Suppressor macrophage treated with lipopolysaccharide for 1 hour (primary cell): ENCODE measurements at regions not wholly inside any gene's neighbourhood (a gene's known extent, or its start where the extent isn't known, plus 50 kb on each side); places are given as distances from the start of the nearest gene placed in this dataset.
"Not testable (repeated sequence)": the region's sequence is repeated elsewhere in the genome, so short reads cannot be mapped to it uniquely, and the experiment has no call there.

Experiments used
- DNase-seq, 3 donors: peaks; one replicate each; pipeline ENCODE4 v3.0.0-alpha.2; 2020 to 2022

DNA sequence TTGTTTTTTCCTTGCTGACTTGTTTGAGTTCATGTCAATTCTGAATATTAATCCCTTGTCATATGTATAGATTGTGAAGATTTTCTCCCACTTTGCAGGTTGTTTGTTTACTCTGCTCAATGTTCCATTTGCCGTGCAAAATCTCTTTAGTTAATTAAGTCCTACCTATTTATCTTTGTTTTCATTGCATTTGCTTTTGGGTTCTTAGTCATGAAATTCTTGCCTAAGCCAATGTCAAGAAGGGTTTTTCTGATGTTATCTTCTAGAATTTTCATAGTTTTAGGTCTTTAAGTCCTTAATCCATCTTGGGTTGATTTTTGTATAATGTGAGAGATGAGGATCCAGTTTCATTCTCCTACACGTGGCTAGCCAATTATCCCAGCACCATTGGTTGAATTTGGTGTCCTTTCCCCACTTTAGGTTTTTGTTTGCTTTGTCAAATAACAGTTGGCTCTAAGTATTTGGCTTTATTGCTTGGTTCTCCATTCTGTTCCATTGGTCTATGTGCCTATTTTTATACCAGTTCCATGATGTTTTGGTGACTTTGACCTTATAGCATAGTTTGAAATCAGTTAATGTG, 163.1 kb upstream of the PGR start:
- no peak for DNase-seq

DNA sequence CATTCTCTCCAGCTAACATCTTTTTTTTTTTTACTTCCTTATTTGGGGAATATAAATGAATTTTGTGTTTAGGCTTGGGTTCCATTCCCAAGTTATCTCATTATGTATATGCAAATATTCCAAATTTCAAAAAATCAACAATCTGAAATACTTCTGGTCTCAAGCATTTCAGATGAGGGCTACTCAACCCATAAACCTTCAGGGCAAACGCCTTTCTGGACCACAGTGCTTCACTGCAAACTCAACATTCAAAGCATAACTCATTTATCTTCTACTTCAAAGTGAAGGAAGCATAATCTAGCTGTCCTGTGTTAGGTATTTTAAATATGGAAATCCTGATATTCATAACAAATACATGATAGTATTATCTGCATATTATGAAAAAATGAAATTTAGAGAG, 161.7 kb upstream of the PGR start:
- DNase-seq, result no peak

DNA sequence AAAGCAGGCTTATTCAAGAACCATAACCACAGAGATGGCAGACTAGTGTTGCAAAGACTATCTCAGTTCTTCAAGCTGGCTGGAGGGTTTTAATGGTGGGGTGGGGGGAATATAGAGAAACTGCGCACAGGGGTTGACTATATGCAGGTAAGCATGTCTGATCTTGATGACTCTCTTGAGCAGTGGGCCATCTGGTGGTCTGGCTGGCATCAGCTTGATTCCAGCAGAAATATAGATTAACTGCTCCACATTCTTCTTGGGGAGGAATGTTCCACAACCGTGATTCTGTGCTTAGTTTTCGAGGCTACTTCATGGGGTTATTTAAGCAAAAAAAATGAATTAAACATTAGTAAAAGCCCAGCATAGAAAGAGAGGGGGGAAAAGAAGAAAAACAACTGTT, 158.8 kb upstream of the PGR start:
- DNase-seq, result no peak

DNA sequence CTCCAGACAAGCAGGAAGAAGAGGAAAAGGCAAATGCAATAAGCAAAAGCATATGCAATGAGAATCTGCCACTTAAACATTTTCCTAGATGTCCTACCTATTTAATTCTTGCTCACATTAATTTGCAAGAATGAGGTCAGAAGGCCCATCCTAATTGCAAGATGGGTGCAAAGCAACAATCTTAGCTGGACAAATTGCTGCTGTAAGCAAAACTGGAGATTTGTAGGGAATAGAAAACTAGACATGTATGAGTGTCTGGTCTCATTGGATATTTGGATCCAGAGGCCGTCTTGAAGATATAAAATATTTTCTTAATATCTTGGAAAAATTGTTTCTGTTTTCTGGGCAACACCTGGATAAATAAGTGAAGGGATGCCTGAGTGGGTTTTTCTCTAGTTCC, 150.1 kb upstream of the PGR start:
- no peak for DNase-seq

DNA sequence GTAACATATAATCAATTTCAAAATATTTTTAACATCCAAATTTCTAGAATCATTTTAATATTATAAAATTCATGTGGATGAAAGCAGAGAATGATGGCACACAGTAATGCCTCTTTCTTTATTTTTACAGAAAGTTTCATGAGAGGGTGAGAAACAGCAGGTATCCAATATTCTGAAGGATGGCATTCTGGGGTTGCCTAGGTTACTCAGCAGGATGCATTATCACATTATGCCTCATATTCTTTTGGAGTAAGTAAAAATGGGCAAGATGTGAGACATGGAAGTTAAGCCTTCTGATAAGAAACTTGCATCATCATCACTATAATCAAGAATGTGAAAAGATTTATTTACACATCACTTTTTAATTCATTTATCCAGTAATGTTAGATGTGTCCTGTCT, 148.7 kb upstream of the PGR start:
- no peak for DNase-seq

DNA sequence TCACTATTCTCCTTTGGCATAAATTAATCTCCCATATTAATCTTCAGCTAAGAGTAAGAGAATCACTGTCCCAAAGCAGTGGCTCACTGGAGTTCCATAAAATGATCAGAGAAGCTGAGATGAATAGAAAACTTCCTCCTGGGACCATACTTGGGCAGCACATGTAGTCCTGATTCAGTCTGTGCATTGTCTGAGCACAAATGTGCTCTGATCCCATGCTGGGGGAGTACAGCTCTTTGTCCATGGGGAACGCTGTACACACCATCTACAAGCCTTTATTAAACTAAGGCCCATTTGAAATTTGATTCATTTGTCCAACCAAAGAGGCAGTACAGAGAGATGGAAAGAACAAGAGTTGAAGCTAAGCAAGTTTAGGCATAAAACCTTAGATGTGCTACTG, 147.4 kb upstream of the PGR start:
- DNase-seq, result no peak

DNA sequence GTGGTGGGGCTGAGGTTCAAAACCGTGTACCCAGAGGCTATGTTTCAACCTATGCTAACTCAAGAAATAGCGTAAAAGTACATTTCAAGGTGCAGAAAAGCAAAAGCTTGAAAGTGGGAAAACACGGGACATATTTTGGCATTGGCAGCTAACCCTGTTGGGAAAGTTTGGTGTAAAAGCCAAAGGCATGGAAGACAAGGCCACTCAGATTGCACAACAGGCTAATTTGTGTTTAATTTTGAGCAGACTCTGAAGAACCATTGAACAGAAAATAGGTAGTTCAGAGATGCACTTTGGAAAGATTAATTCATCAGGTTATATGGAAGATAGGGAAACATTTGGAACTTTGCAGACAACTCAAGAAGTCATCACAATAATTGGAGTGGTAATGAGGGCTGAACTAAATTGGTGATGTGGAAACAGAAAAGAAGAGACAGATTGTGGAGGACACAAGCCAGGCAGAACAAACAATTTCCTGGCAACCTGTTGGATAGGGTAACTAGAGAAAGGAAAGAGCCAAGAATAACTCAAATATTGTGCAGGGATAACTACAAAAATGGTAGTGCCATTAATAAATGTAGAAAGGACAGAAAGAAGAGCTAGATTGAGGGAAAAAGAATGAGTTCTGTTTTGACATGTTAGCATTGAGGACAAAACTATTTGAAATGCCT, 140.5 kb upstream of the PGR start:
- no peak for DNase-seq

DNA sequence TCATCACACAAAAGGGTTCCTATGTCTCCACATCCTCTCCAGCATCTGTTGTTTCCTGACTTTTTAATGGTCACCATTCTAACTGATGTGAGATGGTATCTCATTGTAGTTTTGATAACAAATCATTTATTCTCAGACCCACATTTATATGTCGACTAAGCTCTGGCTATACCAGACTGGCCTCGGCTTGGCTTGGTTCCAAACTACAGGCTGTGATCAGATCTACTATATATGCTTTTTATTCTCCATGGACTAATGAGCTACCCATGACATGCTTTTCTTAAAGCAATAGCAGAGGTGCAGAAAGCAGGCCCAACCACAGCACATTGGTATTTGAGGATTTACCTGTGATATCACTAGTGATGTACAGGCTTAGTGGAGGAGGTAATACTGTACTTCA, 139.8 kb upstream of the PGR start:
- no peak for DNase-seq

DNA sequence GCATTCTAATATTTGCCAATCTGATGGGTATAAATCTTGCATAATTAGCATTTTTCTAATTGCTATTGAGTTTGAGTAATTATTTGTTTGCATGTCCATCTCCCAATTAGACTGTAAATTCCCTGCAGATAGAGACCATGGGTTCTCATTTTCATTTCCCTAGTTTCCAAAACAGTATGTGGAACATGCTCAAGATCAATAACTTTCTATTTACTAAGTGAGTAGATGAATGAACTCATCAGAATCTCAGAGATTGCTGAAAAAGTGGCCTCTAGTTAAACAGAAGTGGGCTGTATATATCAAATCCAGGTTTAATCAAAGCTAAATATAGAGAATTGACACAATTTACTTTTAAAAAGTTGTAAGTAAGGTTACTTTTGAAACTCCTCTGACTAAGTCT, 138.0 kb upstream of the PGR start:
- no peak for DNase-seq

DNA sequence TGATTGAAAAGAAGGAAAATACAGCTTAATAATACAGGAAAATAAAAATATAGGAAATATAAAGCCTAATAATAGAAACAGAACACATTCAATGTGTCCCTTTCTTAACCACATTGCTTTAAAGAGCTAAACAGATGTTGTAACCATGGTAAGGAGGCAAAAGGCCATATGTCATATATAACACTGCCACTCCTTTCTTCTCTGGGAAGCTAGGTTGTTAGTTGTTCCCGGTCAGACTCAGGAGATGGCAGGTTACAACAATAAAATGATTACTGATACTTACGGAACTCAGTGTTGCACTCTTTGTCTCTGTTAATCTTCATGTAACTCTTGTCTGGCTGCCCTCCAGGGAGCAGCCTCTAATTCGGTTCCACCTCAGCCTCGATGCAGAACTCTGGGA, 134.7 kb upstream of the PGR start:
- DNase-seq, result no peak

DNA sequence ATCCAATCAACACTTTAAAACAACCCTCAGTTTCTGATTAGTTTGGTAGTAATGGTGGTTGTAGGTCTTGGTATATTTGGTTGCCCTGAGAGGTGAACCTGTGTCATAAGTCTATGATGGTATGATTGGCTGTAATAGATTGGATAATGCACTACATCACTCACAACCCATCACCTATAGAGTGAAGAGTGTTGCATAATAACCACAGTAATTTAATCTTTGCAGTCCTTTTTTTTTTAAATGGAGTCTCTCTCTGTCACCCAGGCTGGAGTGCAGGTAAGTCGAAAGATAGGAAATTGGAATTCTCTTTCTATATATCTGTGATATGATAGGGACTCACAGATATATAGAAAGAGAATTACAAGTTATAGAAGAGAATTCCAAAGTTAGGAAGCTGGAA, 133.4 kb upstream of the PGR start:
- DNase-seq, result no peak

DNA sequence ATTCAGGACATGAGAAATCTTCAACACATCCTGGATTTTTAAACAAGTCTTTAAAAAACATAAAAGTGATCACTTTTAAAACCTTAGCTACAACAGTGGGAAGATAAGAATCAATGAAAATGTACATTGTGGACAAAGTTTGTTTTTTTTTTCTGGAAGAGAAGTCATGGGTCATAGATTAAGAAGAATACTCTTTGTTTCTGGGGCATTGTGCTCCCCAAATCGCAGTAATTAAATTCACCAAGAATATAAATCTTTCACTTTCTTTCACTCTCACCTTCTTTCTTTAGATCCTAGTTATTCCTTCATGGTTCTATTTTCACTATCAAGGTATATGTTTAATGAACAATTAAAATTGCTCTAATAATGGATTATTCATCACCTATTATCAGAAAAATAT, 132.6 kb upstream of the PGR start:
- no peak for DNase-seq

DNA sequence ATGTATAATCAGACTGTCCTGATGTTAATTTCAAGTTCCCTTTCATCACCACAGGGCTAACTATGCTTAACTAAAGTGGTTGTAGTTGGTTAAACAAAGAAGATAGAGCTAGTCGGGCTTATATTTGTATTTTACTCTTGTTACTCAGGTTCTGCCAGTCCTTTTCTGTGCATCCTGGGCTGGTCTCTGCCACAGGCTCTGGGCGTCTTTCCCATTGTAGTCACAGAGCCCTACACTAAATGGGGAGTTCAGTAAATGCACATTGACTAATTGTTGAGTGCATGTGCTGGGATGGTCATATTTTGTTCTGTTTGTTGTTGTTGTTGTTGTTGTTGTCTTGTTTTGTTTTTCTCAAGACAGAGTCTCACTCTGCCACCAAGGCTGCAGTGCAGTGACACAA, 125.4 kb upstream of the PGR start:
- no peak for DNase-seq

DNA sequence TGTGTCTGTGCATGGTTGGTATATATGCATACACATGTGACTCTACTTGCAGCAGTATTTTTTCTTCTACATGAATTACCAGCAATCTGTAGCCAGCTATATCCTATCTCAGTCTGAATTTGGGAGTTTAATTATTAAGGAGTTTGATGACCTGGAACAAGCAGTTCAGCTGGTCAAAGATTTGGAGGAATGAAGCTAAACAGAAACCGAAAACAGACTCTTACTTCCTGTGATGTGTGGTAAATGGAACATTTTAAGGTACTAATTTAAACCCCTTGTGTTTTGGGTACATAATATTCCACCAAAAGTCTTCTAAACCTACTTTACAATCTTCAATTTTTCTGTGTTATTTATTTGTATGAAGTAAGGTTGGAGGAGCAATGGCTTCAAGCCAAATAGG, 124.4 kb upstream of the PGR start:
- no peak for DNase-seq

DNA sequence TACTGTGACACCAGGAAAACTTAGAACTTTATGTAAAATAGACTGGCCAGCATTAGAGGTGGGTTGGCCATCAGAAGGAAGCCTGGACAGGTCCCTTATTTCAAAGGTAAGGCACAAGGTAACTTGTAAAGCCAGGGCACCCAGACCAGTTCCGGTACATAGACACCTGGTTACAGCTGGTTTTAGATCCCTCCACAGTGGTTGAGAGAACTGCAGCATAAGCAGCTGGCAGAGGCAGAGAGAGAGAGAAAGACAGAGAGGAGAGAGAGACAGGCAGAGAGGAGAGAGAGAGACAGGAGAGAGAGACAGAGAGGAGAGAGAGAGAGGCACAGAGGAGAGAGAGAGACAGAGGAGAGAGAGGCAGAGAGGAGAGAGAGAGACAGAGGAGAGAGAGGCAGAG, 116.0 kb upstream of the PGR start:
- not testable (repeated sequence) for DNase-seq

DNA sequence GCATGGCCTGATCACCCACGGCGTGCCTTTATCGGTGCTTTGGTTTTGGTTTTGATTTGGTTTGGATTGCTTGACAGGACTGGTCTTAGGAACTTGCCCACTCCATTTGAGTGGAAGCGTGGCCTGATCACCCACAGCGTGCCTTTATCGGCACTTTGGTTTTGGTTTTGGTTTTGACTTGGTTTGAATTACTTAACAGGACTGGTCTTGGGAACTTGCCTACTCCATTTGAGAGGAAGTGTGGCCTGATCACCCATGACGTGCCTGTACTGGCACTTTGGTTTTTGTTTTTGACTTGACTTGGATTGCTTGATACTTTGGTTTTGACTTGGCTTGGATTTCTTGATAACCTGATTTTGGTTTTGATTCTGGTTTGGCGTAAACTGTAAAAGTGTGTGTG, 115.5 kb upstream of the PGR start:
- not testable (repeated sequence) for DNase-seq

DNA sequence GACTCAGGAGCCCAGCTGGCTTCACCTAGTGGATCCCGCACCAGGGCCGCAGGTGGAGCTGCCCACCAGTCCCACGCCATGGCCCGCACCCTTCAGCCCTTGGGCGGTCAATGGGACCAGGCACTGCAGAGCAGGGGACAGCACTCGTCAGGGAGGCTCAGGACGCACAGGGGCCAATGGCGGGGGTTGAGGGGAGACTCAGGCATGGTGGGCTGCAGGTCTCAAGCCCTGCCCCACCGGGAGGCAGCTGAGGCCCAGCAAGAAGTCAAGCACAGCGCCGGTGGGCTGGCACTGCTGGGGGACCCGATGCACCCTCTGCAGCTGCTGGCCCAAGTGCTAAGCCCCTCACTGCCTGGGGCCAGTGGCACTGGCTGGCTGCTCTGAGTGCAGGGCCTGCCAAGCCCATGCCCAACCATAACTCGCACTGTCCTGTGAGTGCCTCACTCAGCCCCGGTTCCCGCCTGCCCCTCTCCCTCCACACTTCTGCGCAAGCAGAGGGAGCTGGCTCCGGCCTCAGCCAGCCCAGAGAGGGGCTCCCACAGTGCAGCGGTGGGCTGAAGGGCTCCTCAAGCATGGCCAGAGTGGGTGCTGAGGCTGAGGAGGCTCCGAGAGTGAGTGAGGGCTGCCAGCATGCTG, 111.7 kb upstream of the PGR start:
- DNase-seq, result no peak

DNA sequence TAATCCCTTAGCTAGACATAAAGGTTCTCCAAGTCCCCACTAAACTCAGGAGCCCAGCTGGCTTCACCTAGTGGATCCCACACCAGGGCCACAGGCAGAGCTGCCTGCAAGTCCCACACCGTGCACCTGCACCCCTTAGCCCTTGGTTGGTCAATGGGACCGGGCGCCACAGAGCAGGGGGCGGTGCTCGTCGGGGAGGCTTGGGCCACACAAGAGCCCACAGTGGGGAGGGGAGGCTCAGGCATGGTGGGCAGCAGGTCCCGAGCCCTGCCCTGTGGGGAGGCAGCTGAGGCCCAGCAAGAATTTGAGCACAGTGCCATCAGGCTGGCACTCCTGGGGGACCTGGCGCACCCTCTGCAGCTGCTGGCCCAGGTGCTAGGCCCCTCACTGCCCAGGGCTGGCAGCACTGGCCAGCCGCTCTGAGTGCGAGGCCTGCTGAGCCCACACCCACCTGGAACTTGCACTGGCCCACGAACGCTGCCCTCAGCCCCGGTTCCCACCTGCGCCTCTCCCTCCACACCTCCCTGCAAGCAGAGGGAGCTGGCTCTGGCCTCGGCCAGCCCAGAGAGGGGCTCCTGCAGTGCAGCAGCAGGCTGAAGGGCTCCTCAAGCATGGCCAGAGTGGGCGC, 101.7 kb upstream of the PGR start:
- DNase-seq, result not testable (repeated sequence)

DNA sequence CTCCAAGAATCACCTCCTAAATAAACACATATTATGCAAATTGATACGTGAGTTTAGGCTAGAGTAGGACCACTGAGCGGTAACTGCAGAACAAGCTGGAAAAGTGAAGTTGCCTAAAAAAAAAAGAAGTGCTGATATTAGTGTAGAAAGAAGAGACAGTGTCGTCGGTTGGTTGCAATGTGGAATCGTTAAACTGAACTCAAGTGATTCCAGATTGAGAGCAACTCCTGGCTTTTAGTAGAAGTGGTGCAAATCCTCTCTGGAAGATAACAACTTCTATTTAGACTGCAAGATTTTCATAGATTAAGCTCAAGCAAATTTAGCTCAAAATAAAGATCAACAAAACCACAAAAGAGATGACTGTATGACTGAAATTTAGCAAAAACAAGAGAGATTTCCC, 97.0 kb upstream of the PGR start:
- DNase-seq, result no peak

DNA sequence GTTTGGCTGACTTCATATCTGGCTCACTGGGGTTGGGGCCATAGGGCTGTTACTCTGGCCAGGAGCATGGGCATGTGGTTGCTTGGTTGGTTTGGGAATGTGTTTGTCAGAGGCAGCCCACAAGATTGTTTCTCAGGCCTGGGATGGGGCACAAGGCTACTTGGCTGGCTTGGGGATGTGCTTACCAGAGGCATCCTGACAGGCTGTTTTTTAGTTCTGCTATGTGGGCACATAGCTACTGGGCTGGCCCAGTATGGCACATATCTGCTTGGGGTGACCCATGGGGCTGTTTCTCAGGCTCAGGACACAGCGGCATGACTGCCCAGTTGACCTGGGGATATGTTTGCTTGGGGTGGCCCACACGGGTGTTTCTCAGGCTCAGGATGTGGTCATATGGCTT, 94.6 kb upstream of the PGR start:
- DNase-seq, result no peak

DNA sequence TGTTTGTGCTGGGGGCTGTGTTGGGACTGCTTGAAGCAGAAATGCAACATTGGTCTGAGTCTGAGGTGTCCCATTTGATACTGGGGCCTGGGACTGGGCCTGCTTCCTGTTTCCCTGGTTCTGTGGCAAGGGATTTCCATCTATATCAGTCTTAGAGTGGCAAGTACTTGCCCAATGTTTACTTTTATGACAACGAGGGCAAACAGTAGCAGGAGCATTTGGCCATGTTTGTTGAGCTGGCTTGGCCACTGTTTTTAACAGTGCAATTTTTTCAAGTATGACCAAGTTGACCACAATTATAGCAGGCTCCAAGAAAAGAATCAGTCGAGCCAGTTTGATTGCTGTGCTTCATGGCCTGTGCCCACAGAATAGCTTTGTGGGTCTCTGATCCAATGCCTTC, 88.5 kb upstream of the PGR start:
- DNase-seq, result not testable (repeated sequence)

DNA sequence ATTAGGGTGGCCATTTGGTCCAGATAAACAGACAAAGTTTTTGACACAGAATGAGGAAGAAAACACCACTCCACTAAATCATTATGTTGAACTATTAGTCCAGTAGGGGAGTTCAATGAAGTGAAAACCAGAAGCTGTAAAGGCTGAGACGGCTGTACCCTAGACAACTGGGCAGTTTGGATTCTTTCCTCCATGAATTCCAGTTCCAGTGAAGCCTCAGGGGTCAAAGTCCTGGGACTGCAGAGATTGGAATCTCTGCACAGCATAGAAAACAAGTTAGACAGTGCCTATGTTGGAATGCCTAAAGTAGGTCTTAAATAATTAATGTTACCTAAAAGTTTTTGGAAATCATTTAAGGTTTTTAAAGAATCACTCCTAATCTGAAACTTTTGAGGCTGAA, 86.5 kb upstream of the PGR start:
- DNase-seq, result not testable (repeated sequence)

DNA sequence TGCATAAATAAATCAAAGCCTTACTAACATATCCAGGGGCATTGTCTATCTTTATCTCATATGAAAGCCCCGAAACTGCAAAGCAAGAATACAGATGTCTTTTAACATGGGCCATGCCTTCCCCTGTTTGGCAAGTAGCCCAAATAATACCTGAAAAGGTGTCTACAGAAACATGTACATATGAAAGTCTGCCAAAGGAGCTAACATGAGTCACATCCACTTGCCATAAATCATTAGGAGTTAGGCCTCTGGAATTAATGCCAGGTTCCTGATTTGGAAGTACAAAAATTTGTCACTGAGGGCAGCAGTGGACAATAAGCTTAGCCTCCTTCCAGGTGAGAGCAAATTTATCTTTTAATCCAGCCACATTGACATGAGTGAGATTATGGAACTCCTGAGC, 85.5 kb upstream of the PGR start:
- no peak for DNase-seq

DNA sequence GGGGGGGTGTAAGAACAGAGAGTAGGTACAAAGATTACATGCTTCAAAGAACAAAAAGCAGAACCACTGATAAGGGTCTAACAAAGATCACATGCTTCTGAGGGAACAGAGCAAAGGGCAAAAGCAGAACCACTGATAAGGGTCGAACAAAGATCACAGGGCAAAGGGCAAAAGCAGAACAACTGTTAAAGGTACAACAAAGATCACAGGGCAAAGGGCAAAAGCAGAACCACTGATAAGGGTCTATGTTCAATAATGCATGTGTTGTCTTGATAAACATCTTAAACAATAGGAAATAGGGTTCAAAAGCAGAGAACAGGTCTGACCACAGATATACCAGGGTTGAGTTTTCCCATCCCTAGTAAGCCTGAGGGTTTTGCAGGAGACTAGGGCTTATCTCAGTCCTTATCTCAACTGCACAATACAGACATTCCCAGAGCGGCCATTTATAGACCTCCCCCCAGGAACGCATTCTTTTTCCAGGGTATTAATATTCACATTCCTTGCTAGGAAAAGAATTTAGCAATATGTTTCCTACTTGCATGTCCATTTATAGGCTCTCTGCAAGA, 81.9 kb upstream of the PGR start:
- DNase-seq, result no peak
